ENCODE measurements at regions not wholly inside any gene's neighbourhood (a gene's known extent, or its start where the extent isn't known, plus 50 kb on each side); places are given as distances from the start of the nearest gene placed in this dataset.

- TF ChIP-seq CTCF (conservative IDR thresholded peaks at IDR 0.05; ENCODE audit: low read depth, low read length) (no peak), EZH2 (IDR thresholded peaks at IDR 0.05; ENCODE audit: borderline replicate concordance, low read depth, low read length, poor library complexity, severe bottlenecking) (no peak)
Observed at GRCh38 chr15:99916668-99917223, 183.5 kb upstream of the LYSMD4 start.

Data from A673 (cell line).